Transverse colon (tissue), 4 donors: ENCODE measurements at regions not wholly inside any gene's neighbourhood (a gene's known extent, or its start where the extent isn't known, plus 50 kb on each side); places are given as distances from the start of the nearest gene placed in this dataset.

ENCODE experiments used
- EP300 ChIP-seq: sonication (generic); formaldehyde crosslinking; IDR thresholded peaks from one replicate; pipeline ENCODE4 v1.6.1; 2017; ENCODE audit warnings: antibody characterized with exemption, low read depth
- POLR2A ChIP-seq: fragments of 450-650 bp; IDR thresholded peaks from one replicate; pipeline ENCODE4 v1.6.1; 2016; ENCODE audit warnings: antibody characterized with exemption, mild to moderate bottlenecking, moderate library complexity
- POLR2AphosphoS5 ChIP-seq, 3 donors: sonication (generic); formaldehyde crosslinking; IDR thresholded peaks; one replicate each; pipeline ENCODE4 v1.6.1; 2016; ENCODE audit warnings: antibody characterized with exemption in 3 of 3
- TF ChIP-seq, protein P1 (sequence below), 5 experiments: fragments of 200-600 bp in 3 of 5; fragments of 450-650 bp in 2 of 5; sonication (generic) in 3 of 5; IDR thresholded peaks; 1 replicate in 2 of 5; 2 replicates in 3 of 5; pipeline ENCODE4 v1.5.1; 2016 to 2017; ENCODE audit warnings: antibody characterized with exemption in 5 of 5, inconsistent platforms in 3 of 5, mild to moderate bottlenecking in 2 of 5, moderate library complexity in 1 of 5

DNA sequence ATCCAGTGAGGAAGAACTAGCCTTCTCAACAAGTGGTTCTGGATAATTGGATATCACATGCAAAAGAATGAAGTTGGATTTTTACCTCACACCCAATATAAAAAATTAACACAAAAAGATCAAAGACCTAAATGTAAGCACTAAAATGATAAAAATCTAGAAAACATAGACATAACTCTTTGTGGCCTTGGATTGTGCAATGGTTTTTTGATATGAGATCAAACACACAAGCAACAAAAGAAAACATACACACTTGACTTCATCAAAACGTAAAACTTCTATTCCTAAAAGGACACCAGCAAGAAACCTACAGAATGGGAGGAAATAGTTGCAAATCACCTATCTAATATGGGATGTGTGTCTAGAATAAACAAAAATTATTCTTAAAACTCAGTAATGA, 54.1 kb upstream of the NFE2L2 start:
- TF ChIP-seq, protein P1, sequence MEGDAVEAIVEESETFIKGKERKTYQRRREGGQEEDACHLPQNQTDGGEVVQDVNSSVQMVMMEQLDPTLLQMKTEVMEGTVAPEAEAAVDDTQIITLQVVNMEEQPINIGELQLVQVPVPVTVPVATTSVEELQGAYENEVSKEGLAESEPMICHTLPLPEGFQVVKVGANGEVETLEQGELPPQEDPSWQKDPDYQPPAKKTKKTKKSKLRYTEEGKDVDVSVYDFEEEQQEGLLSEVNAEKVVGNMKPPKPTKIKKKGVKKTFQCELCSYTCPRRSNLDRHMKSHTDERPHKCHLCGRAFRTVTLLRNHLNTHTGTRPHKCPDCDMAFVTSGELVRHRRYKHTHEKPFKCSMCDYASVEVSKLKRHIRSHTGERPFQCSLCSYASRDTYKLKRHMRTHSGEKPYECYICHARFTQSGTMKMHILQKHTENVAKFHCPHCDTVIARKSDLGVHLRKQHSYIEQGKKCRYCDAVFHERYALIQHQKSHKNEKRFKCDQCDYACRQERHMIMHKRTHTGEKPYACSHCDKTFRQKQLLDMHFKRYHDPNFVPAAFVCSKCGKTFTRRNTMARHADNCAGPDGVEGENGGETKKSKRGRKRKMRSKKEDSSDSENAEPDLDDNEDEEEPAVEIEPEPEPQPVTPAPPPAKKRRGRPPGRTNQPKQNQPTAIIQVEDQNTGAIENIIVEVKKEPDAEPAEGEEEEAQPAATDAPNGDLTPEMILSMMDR (IDR thresholded peaks at IDR 0.05): no peak
- TF ChIP-seq EP300: no peak
- no peak for TF ChIP-seq POLR2AphosphoS5 (IDR thresholded peaks at IDR 0.05)
- TF ChIP-seq POLR2A: no peak
